ENCODE measurements at regions not wholly inside any gene's neighbourhood (a gene's known extent, or its start where the extent isn't known, plus 50 kb on each side); places are given as distances from the start of the nearest gene placed in this dataset.
A peak's percentile ranks its signal among the peaks of the same experiment; 100 is the strongest.
"Not testable (repeated sequence)": the region's sequence is repeated elsewhere in the genome, so short reads cannot be mapped to it uniquely, and the experiment has no call there.

GRCh38 chr4:15164571-15164970, 162.3 kb downstream of the CPEB2 start:
- no peak for DNase-seq

DNA sequence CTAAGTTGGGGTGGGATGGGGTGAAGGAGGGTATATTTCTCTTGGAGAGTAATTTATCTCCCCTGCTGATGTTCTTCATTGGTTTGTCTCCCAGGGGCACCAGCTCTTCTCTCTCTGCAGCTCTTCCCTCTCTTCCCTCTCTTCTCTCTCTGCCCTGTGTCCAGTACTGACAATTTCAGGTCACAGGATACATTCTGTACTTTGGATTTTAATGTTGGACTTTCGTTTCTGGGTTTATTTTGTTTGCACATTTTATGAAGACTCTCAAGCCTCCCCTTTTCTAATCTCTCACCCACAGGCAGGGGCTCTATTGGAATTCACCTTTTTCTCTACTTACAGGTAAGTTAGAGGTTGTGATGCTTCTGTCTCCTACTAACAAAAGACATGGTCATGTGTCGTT, 165.5 kb downstream of the CPEB2 start:
- no peak for DNase-seq

DNA sequence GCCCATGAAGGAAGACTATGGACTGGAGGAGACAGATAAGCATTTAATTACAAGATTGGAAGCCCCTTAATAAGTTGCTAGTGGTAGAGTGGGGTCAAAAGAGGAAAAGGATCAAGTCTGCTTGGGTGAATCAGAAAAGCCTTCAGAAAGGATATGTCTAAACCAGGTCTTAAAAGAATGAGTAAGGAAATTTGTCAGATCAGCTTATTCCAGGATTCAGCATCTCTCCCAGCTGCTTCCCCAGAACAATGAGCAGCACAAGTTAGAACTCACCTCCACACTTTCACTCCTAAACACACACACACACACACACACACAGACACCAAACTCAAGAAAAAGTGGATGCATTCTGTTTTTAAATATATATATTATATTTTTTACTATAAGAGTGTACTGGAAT, 166.5 kb downstream of the CPEB2 start:
- no peak for DNase-seq

GRCh38 chr4:15171725-15172124, 169.4 kb downstream of the CPEB2 start:
- DNase-seq = no peak

- DNase-seq = no peak
Observed at GRCh38 chr4:15173251-15173650, 171.0 kb downstream of the CPEB2 start.

DNA sequence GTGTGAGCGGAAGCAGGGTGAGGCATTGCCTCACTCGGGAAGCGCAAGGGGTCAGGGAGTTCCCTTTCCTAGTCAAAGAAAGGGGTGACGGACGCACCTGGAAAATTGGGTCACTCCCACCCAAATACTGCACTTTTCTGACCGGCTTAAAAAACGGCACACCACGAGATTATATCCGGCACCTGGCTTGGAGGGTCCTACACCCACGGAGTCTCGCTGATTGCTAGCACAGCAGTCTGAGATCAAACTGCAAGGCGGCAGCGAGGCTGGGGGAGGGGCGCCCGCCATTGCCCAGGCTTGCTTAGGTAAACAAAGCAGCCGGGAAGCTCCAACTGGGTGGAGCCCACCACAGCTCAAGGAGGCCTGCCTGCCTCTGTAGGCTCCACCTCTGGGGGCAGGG, 171.9 kb downstream of the CPEB2 start:
- not testable (repeated sequence) for DNase-seq

DNA sequence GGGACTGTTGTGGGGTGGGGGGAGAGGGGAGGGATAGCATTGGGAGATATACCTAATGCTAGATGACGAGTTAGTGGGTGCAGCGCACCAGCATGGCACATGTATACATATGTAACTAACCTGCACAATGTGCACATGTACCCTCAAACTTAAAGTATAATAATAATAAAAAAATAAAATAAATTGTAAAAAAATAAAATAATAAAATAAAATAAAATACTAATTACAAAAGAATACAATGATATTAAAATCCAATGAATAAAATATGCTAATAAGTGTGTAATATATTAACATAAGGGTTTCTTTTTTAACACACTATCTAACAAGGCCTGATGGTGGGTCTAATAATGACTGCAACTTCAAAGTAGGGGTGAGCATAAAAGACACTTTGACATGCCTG, 177.6 kb downstream of the CPEB2 start:
- not testable (repeated sequence) for DNase-seq

DNA sequence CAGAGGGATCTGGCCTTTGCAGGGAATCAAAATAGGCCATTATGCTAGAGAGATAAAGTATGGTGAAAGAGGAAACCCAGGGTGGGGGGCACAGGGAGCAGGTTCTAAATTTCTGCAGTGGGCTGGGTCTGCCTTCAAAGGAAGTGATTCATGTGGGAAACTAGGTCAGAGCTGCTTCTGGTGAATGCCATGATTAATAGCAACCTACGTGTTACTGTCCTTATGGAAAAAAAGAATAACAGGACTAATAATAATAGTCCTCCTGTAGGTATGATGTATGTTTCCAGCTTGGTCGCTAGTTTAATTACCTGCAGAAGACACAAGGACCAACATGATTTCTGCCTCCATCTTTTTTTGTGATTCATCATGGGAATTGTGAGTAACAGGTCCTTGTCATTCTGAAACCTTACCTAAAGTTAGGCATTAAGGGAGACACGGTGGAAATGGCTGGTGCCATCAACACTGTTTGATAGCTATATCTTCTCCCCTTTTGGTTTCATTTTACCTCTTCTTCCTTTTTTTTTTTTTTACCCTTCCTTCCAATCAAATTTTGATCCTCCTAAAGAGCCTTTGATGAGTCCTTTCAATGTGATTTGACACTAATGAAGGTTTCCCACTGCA, 180.4 kb downstream of the CPEB2 start:
- DNase-seq = peak; percentile 34

DNA sequence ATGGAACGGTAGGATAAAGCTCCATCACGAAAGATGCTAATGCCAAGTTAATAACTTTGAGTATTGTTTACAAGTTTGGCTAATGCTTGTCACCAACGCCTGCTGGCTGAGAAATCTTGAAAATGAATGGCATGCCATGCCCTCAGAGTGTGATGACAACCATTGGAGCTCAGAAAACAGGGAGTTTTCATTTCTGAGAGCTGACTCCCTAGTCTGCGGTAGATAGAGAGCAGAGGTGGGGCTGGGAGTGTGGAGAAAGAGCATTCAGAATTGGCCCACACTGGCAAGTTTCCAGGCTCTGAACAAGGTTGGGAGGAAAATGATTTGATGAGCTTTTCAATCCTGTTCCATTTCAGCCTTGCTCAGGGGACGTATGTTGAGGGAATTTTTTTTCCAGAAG, 183.9 kb downstream of the CPEB2 start:
- no peak for DNase-seq

- no peak for DNase-seq
Observed at GRCh38 chr4:15186806-15187205, 184.5 kb downstream of the CPEB2 start.

DNA sequence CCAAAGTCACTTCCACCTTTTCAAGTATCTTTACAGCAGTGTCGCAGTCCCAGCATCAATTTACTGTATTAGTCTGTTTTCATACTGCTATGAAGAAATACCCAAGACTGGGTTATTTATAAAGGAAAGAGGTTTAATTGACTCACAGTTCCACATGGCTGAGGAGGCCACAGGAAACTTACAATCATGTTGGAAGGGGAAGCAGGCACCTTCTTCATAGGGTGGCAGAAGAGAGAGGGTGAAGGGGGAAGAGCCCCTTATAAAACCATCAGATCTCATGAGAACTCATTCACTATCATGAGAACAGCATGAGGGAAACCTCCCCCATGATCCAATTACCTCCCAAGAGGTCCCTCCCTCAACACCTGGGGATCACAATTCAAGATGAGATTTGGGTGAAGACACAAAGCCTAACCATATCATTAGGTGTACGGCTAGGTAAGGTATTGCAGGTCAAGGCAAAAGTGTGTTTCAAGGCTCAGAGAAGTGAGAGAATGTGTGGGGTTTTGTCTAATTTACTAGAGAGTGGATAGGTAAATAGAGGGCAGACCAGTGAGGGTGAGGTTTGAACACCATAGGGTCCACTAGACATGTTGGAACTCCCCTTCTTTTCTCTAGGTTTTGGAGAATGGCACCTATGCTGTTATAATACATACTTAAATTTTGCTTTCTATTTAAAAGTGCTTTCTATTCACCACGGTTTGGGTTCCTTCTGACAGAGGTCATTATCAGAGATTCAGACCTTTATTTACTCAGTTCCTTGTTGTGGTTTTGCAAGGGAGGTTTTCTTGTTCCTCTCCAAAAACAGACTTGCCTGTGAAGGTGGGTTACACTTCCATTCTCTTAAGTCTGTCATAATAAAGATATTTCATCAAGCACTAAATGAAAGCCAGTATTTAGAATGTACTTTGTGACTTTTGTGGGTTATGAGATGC, 186.6 kb downstream of the CPEB2 start:
- no peak for DNase-seq

DNA sequence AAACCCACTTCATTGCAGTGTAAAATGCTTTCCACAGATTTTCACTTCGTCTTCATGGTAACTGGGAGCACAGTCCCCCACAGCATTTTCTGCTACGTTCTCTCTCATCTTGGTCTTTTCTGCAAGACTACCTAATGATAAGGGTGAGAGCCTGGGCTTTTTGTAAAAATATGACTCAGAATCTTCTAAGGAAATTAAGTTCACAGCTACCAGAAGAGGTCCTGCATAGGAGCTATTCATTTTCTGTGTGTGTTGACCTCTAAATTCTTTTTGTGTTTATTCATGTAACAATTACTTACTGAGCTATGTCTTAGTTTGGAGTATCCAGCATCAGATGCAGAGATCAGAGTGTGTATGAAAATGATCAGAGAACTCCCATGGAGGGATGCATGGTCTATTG, 192.2 kb downstream of the CPEB2 start:
- DNase-seq = no peak

GRCh38 chr4:15197005-15197404, 194.7 kb downstream of the CPEB2 start:
- no peak for DNase-seq

GRCh38 chr4:15198070-15198727, 195.9 kb downstream of the CPEB2 start:
- DNase-seq = no peak

DNA sequence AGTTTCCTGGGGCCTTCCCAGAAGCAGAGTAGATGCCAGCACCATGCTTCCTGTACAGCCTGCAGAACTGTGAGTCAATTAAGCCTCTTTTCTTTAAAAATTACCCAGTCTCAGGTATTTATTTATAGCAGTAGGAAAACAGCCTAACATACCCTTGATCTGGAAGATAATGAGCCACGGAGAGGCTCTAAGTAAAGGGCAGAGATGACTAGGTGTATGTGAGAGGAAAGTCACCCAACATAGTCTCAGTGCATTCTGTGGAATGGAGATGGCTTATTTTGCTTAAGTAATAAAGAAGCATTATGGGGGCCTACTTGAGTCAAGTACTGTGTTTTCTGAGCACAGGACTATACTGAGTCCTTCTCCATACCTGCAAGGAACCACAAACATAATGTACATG, 199.5 kb downstream of the CPEB2 start:
- no peak for DNase-seq

- no peak for DNase-seq
Observed at GRCh38 chr4:15202481-15202880, 200.2 kb downstream of the CPEB2 start.

DNA sequence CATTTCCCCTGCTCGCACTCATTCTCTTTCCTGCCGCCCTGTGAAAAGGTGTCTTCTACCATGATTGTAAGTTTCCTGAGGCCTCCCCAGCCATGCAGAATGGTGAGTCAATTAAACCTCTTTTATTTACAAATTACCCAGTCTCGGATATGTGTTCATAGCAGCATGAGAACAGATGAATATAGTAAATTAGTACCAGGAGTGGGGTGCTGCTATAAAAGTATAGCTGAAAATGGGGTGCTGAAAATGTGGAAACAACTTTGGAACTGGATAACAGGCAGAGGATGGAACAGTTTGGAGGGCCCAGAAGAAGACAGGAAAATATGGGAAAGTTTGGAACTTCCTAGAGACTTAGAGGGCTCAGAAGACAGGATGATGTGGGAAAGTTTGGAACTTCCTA, 204.2 kb downstream of the CPEB2 start:
- not testable (repeated sequence) for DNase-seq

GRCh38 chr4:15213302-15213970, 211.2 kb downstream of the CPEB2 start:
- no peak for DNase-seq

DNA sequence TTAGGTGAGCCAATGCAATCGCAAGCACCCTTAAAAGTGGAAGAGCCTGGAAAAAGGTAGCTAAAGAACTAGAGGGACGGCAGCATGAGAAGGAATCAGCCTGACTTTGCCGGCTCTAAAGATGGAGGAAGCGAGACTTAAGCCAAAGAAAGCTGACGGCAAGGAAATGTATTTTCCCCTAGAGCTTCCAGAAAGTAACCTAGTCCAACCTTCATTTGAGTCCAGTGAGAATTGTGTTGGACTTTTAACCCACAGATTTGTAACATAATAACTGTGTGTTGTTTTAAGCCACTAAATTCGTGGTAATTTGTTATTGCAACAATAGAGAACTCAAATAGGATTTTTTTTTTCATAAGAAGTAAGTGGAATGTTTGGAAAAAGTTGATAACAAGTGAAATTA, 212.7 kb upstream of the C1QTNF7 start:
- no peak for DNase-seq

- no peak for DNase-seq
Observed at GRCh38 chr4:15226203-15226602, 201.6 kb upstream of the C1QTNF7 start.

- peak; percentile 83 for DNase-seq
Observed at GRCh38 chr4:15231265-15232091, 196.4 kb upstream of the C1QTNF7 start.
